ENCODE measurements at regions not wholly inside any gene's neighbourhood (a gene's known extent, or its start where the extent isn't known, plus 50 kb on each side); places are given as distances from the start of the nearest gene placed in this dataset.

- no peak for DNase-seq
These were observed 174.9 kb downstream of the ETS2 start for GRCh38 chr21:38980416-38981313.

- no peak for DNase-seq
These were observed 173.8 kb downstream of the ETS2 start for GRCh38 chr21:38979271-38980121.

- DNase-seq: no peak
These were observed 171.2 kb downstream of the ETS2 start for GRCh38 chr21:38976900-38977299.

- DNase-seq: no peak
These were observed 167.8 kb downstream of the ETS2 start for GRCh38 chr21:38973552-38973951.

DNA sequence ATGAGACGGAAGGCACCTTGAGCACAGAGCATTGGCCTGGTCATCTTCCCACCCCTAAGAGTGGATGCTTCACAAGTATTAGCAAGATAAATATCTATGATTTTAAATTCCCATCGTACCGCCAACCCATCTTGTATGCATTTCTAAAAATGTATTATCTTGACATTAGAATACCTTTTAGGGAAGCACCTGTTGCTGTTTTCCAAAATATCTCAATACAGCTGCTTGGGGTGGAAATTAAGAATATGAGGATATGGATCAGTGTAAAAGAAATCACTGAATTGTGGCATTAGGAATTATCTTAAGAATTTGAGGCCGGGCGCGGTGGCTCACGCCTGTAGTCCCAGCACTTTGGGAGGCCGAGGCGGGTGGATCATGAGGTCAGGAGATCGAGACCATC, 166.3 kb downstream of the ETS2 start:
- no peak for DNase-seq

- no peak for DNase-seq
These were observed 165.0 kb downstream of the ETS2 start for GRCh38 chr21:38970765-38971164.

DNA sequence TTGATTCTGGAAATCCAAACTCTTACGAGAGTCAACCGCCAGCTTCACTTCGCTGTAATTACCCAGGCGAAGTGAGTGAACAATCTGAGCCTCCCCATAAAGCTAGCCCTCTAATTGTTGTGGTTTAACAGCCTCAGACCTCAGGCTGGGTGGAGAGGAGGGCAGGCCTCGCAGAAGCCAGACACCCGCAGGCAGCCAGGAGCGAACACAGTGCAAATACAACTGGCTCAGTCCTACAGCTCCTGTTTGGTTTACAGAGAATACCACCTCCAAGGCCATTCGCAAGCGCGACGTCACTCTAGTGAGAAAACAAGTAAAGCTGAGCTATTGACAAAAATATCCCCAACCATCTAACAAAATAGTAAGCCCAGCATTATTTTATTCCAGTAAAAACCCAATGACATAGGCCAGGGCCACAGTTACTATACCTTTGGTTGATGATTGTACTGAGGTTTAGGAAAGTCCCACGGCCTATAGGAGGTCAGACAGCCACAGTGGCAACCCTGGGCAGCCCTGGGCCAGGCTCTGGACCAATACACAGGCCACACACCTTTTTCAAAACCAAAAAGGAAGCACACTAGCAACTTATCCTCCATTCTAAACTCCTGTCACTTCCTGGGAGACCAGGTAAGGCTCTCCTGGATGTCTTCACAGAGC, 163.3 kb downstream of the ETS2 start:
- no peak for DNase-seq

DNA sequence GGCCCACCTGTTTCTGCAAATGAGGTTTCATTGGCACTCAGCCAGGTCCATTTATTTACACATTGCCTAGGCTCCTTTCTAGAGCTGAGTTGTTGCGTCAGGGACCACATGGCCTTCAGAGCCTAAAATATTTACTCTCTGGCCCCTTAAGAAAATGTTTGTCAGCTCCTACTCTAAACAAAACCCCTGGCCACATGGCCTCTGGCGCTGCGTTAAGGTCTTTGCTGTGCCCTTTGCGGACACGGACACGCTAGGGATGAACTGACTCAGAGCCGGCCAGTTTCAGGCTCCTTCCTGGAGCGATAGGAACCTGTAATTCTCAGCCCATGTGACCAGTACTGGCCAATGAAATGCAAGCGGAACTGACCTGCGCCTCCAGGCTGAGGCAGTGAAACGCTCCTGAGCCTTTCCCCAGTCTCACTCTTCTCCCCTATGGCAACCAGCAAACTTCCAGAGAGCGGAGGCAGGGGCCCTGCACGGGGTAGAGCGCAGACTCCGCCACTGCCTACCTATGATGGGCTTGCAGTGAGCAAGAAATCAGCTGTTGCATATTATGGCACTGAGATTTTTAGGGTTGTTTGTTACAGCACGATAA, 160.3 kb downstream of the ETS2 start:
- peak; percentile 97 for DNase-seq

- DNase-seq: no peak
These were observed 159.5 kb downstream of the ETS2 start for GRCh38 chr21:38965241-38965640.

DNA sequence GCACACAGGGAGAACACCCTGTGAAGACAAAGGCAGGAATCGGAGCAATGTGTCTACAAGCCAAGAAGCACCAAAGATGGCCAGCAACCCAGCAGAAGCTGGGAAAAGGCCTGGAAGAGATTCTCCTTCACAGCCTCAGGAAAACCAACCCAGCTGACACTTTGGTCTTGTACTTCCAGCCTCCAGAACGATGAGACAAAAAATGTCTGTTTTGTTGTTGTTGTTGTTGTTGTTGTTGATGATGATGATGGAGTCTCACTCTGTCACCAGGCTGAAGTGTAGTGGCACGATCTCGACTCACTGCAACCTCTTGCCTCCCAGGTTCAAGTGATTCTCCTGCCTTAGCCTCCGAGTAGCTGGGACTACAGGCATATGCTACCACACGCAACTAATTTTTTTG, 157.3 kb downstream of the ETS2 start:
- no peak for DNase-seq

DNA sequence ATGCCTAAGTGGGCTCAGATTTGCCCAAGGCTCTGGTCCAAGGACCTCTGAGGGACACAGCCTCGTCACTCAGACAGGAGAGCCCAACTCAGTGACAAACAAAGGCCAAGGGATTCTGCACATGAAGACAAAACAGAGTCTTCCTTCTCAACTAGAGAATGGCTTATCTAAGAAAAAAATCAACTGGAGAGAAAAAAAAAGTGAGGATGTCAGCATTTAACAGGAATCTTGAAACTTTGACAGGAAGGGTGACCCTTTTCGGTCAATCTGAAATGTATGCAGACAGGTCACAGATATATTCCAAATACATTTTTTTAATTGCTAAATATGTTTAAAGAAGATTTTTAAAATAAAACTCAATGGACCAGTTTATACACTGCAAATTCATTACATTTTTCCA, 154.5 kb downstream of the ETS2 start:
- DNase-seq: no peak

GRCh38 chr21:38959692-38960061, 153.9 kb downstream of the ETS2 start:
- no peak for DNase-seq

DNA sequence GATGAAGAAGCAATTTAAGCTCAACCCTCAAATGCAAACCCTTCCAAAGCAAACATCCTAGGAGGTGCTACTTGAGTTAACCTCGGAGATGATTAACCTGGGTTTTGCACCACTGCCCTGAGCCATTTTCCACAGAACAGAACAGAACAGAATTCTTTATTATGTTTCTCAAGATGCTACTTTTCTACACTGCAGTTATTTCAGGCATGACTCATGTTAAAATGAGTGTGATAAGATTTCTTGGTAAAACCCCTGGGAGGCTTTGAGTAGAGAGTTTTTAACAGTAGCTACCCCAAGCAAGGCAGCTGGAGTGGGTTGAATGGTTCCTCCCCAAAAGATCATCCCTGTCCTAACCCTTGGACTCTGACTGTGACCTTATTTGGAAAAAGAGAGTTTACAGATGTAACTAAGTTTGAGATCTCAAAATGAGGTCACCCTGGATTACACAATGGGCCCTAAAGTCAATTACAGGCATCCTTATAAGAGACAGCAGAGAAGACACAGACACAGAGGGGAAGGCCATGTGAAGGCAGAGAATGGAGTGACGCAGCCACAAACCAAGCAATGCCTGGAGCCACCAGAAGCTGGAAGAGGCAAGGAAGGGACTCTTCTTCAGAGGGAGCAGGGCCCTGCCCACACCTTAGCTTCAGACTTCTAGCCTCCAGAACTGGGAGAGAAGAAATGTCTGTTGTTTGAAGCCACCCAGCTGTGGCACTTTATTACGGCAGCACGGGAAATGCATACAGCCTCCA, 153.4 kb downstream of the ETS2 start:
- no peak for DNase-seq

DNA sequence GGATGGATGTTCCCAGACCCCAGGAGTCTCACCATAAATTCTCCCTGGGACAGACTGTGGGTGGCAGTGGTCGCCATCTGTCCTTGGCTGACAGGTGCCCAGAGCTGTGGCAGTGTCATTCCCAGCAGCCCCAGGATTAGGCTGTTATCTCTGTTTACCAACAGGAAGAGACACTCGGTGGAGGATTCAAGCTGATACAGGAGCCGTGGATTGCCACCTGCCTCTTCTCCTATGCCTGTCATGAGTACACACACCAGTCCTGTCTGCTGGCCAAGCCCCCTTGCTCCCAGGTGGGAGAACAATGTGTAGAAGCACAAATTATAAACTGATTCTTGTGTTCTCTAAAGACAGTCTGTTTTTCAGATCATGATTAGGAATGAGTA, 152.6 kb downstream of the ETS2 start:
- DNase-seq: peak; percentile 54

GRCh38 chr21:38957575-38958322, 152.0 kb downstream of the ETS2 start:
- peak; percentile 60 for DNase-seq

DNA sequence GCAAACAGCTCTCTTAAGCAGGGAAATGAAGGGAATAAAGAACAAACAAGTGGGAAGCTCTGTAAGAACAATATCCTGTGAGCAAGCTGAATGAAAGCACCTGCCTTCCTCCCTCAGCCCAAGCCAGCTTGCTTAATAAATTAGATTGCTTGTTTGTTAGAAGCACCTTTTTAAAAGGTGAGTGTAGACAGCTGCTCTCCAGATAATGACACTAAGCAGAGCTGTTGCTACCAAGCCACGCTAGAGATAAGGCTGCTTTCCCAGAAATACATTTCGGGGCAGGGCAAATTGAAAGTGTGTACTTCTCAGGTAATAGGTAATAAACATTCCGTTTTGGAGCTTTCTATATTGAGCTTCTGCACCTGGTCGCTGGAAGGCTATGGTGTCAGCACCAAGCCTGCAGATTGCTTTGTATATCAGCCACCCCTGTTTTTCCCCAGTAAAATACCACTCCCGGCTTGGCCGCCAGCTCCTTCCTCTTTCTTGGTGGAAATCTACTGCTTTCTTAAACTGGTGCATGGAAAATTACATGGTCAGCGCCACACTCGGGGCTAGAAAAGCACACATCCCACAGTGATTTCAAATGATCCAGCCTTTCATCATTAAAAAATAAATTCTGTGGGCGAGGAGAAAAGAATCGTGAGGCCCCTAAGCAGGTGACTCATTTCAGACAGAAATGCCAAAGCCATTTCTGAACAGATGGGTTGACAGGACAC, 151.3 kb downstream of the ETS2 start:
- peak; percentile 90 for DNase-seq

- DNase-seq: no peak
These were observed 150.8 kb downstream of the ETS2 start for GRCh38 chr21:38956521-38956855.

DNA sequence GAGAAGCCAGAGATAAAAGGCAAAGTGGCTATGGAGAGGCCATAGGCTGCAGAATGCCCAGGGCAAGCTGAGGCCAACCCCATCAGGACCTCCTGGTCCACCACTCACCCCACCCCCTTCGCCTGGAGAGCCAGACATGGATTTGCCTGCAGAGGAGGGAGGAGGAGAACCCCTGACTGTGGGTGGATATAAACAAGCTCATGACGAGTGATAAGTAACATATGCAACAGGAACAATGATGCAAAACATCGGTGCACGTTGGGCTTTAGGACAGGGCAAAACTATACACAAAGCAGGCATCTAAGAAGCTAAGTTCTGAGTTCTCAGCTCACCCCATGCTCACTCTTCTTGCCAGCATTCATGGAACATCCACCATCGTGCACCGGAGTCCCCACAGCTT, 150.3 kb downstream of the ETS2 start:
- no peak for DNase-seq

DNA sequence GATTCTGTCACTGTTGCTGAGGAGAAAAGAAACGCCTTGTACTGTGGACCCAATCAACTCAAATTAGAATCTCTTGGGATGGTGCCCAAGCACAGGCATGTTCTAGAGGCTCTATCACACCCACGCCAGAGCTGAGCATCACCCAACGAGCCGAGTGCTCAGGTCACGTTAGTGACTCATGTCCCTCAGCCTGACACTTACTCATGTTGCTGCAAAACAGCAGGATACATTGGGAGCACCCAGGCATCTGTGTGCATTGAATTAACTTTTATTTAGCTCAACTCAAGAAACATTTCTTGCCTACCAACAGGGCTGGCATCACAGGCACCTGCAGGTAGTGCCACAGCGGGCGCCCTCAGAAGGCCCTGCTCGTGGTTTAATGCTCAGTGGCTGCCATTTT, 149.8 kb downstream of the ETS2 start:
- no peak for DNase-seq

- peak; percentile 91 for DNase-seq
These were observed 148.9 kb downstream of the ETS2 start for GRCh38 chr21:38954588-38955004.

DNA sequence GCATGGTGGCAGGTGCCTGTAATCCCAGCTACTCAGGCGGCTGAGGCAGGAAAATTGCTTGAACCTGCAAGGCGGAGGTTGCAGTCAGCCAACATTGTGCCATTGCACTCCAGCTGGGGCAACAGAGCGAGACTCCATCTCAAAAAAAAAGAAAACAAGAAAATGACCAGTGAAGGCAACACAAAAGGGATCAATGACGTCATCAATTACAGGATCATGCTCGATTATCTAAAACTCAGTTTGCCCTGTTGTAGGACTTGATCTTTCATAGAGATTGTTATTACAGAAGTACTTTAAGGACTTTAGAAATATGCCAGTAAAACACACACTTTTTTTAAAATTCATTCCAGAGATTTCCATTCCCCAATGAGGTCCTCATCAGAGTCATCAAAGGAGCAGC, 147.8 kb downstream of the ETS2 start:
- DNase-seq: no peak
